Caco-2 (cell line): ENCODE measurements at regions not wholly inside any gene's neighbourhood (a gene's known extent, or its start where the extent isn't known, plus 50 kb on each side); places are given as distances from the start of the nearest gene placed in this dataset.

Source experiments
- BruUV-seq: library from RNA; stranded (reverse); fragments of 400-500 nt; replicated peaks from 2 replicates; lab custom pipeline; 2021; lab: Mats Ljungman, UMichigan
- CTCF ChIA-PET: fragments of 300-600 bp; sonication (Branson Sonifier 250); formaldehyde crosslinking; loops from one replicate; lab custom pipeline; 2022; ENCODE audit warnings: antibody characterized with exemption; lab: Charles Lee
- POLR2A ChIA-PET: fragments of 300-600 bp; sonication (Branson Sonifier 250); formaldehyde crosslinking; loops from one replicate; lab custom pipeline; 2022; ENCODE audit warnings: antibody characterized with exemption; lab: Charles Lee
- DNase-seq, 2 experiments: peaks; one replicate each; pipeline versions ENCODE4 v3.0.0 to v3.0.0-alpha.2; 2020 to 2022
- H3K27me3 ChIP-seq: replicated peaks from 2 replicates; pipeline ENCODE4 v1.6.0; 2011; ENCODE audit warnings: low read length; ENCODE audit not compliant: control insufficient read depth, insufficient read depth
- H3K36me3 ChIP-seq: 2 replicates; pipeline ENCODE4 v1.5.1; 2011; ENCODE audit warnings: low read length; ENCODE audit not compliant: control insufficient read depth, insufficient read depth
- H3K4me1 ChIP-seq: fragments of 250-450 bp; sonication (Bioruptor Pico); 2 replicates; pipeline ENCODE4 v1.5.1; 2020; ENCODE audit warnings: mild to moderate bottlenecking
- H3K4me3 ChIP-seq: 2 replicates; pipeline ENCODE4 v1.5.1; 2011; ENCODE audit warnings: low read depth, mild to moderate bottlenecking, control low read depth, low read length
- H3K9me3 ChIP-seq: fragments of 250-450 bp; sonication (Bioruptor Pico); 2 replicates; pipeline ENCODE4 v1.5.1; 2020; ENCODE audit warnings: mild to moderate bottlenecking, moderate library complexity
- H3K27ac Mint-ChIP-seq: one replicate; pipeline ENCODE4 v1.8.0; 2022; ENCODE audit warnings: mixed read lengths; ENCODE audit not compliant: unreplicated experiment
- H3K27me3 Mint-ChIP-seq: one replicate; pipeline ENCODE4 v1.8.0; 2022; ENCODE audit warnings: mixed read lengths; ENCODE audit not compliant: insufficient read depth, unreplicated experiment
- H3K36me3 Mint-ChIP-seq: one replicate; pipeline ENCODE4 v1.8.0; 2022; ENCODE audit warnings: mild to moderate bottlenecking, mixed read lengths; ENCODE audit not compliant: insufficient read depth, unreplicated experiment
- H3K4me1 Mint-ChIP-seq: one replicate; pipeline ENCODE4 v1.8.0; 2022; ENCODE audit warnings: low read depth, mixed read lengths; ENCODE audit not compliant: unreplicated experiment
- H3K4me3 Mint-ChIP-seq: one replicate; pipeline ENCODE4 v1.8.0; 2022; ENCODE audit warnings: mild to moderate bottlenecking, moderate library complexity, mixed read lengths; ENCODE audit not compliant: unreplicated experiment
- H3K9me3 Mint-ChIP-seq: one replicate; pipeline ENCODE4 v1.8.0; 2022; ENCODE audit warnings: mixed read lengths; ENCODE audit not compliant: unreplicated experiment
- CTCF ChIP-seq, 2 experiments: fragments of 200-600 bp in 1 of 2; IDR thresholded peaks; 1 replicate in 1 of 2; 2 replicates in 1 of 2; pipeline versions ENCODE4 v1.5.1 to v1.8.0; 2011 to 2022; ENCODE audit warnings: antibody characterized with exemption in 1 of 2, control low read depth in 1 of 2, inconsistent platforms in 1 of 2, low read depth in 1 of 2, low read length in 1 of 2, mild to moderate bottlenecking in 1 of 2, moderate library complexity in 1 of 2; ENCODE audit not compliant: insufficient read depth in 1 of 2, severe bottlenecking in 1 of 2, unreplicated experiment in 1 of 2
- intact Hi-C: fragments of 100-400 bp; cut with micrococcal nuclease; formaldehyde crosslinking; loops from one replicate; pipeline ENCODE4 v1.10.0; 2022; ENCODE audit not compliant: unreplicated experiment

GRCh38 chr12:76242813-76243550 lies 105.2 kb downstream of the BBS10 start:
- ChIA-PET CTCF (interaction anchor here (0.6 kb wide), 1 partner anchor 266 kb away, joined by 4 read pairs; no protein-coding TSS in a partner anchor), POLR2A (no interaction called here)
- Mint-ChIP-seq H3K27me3 (no peaks in the 10 kb centered on the region), H3K4me3 (no peak overlapping the region), H3K36me3 (no peaks in the 10 kb centered on the region), H3K9me3 (no peaks in the 10 kb centered on the region), H3K27ac (no peak overlapping the region), H3K4me1 (peaks cover 6% of the 10 kb centered on the region)
- no TSS peak for BruUV-seq
- DNase-seq, result no peak
- no peak for TF ChIP-seq CTCF (IDR thresholded peaks at IDR 0.05; ENCODE audit: insufficient read depth in 1 of 2, low read depth in 1 of 2, low read length in 1 of 2, severe bottlenecking in 1 of 2, unreplicated experiment in 1 of 2)
- no peaks in the 10 kb centered on the region for H3K9me3 ChIP-seq
- intact Hi-C loops, result no loop called here
- no peaks in the 10 kb centered on the region for H3K27me3 ChIP-seq
- H3K36me3 ChIP-seq, result no peaks in the 10 kb centered on the region
- no peaks in the 10 kb centered on the region for H3K4me1 ChIP-seq
- H3K4me3 ChIP-seq, result no peak overlapping the region

- no peaks in the 10 kb centered on the region for H3K9me3 Mint-ChIP-seq
- Histone ChIP-seq H3K4me3 (no peak overlapping the region), H3K9me3 (no peaks in the 10 kb centered on the region), H3K4me1 (peaks cover 8% of the 10 kb centered on the region; the same call in 1 of the 2 replicates), H3K36me3 (no peaks in the 10 kb centered on the region), H3K27me3 (no peaks in the 10 kb centered on the region)
- no peaks in the 10 kb centered on the region for H3K27me3 Mint-ChIP-seq
- DNase-seq, result no peak
- BruUV-seq, result no TSS peak
- TF ChIP-seq CTCF (IDR thresholded peaks at IDR 0.05; ENCODE audit: insufficient read depth in 1 of 2, low read depth in 1 of 2, low read length in 1 of 2, severe bottlenecking in 1 of 2, unreplicated experiment in 1 of 2), result no peak
- no peak overlapping the region for H3K4me3 Mint-ChIP-seq
- no peak overlapping the region for H3K27ac Mint-ChIP-seq
- ChIA-PET POLR2A (no interaction called here), CTCF (no interaction called here)
- intact Hi-C loops, result no loop called here
- H3K36me3 Mint-ChIP-seq, result no peaks in the 10 kb centered on the region
- H3K4me1 Mint-ChIP-seq, result peaks cover 6% of the 10 kb centered on the region
Measured at GRCh38 chr12:76241371-76241770, 106.8 kb downstream of the BBS10 start.

- no peaks in the 10 kb centered on the region for H3K36me3 Mint-ChIP-seq
- intact Hi-C loops, result no loop called here
- no peak for TF ChIP-seq CTCF (IDR thresholded peaks at IDR 0.05; ENCODE audit: insufficient read depth in 1 of 2, low read depth in 1 of 2, low read length in 1 of 2, severe bottlenecking in 1 of 2, unreplicated experiment in 1 of 2)
- POLR2A ChIA-PET, result no interaction called here
- no peak overlapping the region for H3K4me3 Mint-ChIP-seq
- no peaks in the 10 kb centered on the region for H3K9me3 Mint-ChIP-seq
- no TSS peak for BruUV-seq
- H3K9me3 ChIP-seq, result no peaks in the 10 kb centered on the region
- no peak overlapping the region for H3K27ac Mint-ChIP-seq
- H3K4me3 ChIP-seq, result no peak overlapping the region
- peaks cover 6% of the 10 kb centered on the region for H3K4me1 Mint-ChIP-seq
- CTCF ChIA-PET, result no interaction called here
- H3K27me3 ChIP-seq, result no peaks in the 10 kb centered on the region
- peaks cover 9% of the 10 kb centered on the region for H3K4me1 ChIP-seq
- no peaks in the 10 kb centered on the region for H3K36me3 ChIP-seq
- no peaks in the 10 kb centered on the region for H3K27me3 Mint-ChIP-seq
- no peak for DNase-seq
Measured at GRCh38 chr12:76240281-76240680, 107.9 kb downstream of the BBS10 start.
